CMK (cell line): ENCODE measurements at regions not wholly inside any gene's neighbourhood (a gene's known extent, or its start where the extent isn't known, plus 50 kb on each side); places are given as distances from the start of the nearest gene placed in this dataset.
"Not testable (repeated sequence)": the region's sequence is repeated elsewhere in the genome, so short reads cannot be mapped to it uniquely, and the experiment has no call there.

Experiments used
- DNase-seq: peaks from one replicate; pipeline ENCODE4 v3.0.0-alpha.2; 2010; ENCODE audit warnings: low read depth

- no peak for DNase-seq
These were observed 51.3 kb upstream of the EGFL6 start for GRCh38 chrX:13518126-13518525.

DNA sequence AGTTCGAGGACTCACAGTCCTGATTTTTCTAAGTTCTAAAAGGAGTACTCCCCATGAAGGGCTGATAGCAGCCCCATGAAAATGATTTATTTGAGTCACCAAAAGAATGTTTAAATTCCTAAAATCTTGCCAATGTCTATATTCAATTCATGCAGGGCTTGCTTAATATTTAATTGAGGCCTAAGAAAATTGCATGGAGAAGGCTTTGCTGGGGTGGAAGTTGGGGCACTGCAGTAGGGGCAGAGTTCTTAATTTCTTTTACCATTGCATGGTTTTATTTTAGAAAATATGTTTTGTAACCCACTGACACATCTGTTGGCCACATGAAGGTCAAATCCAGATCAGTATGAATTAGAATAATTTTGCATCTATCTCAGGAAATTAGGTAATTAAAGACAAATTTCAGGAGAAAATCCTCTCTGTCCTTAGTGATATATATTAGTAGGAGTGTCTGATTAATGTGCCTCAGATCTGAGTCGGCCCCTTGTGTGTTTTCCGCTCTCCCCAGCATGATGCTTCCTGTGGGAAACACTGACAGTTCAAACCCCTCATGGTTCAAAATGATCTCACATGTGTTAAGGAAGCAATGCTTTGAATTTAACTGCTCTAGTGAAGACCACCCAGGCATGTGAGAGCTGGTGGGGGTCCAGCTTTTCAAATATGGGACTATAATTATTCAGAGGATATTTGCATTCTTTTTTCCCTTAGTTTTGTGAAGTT, 54.0 kb upstream of the EGFL6 start:
- DNase-seq = no peak

GRCh38 chrX:13511944-13512330, 57.5 kb upstream of the EGFL6 start:
- DNase-seq = no peak

DNA sequence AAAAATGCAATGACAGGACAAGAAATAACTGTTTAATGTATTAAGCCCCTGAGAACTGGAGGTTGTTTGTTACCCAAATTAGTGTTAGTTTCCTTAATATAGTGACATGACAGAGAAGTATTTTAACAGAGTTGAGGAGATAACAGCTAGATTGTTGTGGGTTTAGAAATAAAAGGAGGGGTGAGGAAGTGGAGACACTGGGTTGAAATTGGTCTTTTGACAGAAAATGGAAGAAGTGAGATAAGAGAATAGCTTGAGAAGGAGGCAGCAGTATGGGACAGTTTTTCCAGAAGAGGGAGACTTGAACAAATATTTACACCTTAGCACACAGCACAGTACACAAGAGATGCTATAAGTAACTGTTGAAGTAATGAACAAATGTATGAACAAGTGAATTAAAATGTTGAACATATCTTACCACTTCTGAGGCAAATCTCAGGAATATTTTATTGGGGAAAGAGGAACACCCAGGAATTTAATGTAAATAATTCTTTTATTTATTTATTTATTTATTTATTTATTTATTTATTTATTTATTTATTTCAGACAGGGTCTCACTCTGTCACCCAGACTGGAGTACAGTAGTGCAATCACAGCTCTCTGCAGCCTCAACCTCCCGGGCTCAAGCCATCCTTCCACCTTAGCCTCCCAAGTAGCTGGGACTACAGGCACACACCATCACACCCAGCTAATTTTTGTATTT, 58.0 kb upstream of the EGFL6 start:
- no peak for DNase-seq

DNA sequence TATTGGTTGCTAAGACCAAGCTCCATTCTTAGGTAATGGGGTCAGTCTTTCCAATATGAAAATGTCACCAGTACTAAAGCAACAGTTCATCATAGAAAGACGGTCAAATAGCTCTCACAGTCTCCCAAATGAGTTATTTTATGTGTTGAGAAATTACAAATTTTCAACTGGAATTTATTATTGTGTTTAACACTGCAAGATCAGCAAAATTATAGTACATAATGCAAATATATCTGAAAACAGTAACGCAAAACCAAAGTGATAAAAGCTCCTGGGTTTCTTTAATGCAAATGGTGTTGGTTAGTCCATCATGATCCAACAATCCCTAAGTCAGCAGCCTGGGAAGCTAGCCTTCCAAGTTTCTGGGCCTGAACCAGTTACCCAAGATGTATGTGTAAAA, 61.5 kb upstream of the EGFL6 start:
- DNase-seq = no peak

GRCh38 chrX:13506574-13506973, 62.8 kb upstream of the EGFL6 start:
- DNase-seq = no peak

DNA sequence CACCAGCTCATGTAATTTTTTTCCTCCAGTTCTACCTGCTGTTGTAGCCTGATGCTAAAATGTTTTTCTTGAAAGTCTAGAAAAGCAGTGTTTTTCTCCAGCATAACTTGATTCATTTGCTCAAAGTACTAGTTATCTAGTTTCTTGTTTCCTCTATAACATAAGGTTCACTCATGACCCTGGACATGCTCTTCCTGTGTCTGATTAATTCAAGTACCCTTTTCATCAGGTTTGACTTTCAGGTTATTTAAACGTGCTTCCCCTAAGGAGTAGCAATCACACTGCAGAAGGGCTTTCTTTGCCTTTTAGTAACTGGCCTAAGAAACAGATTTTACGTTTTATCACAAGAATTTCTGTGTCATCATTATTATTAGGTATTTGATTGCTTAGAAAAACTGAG, 66.8 kb upstream of the EGFL6 start:
- DNase-seq = no peak

DNA sequence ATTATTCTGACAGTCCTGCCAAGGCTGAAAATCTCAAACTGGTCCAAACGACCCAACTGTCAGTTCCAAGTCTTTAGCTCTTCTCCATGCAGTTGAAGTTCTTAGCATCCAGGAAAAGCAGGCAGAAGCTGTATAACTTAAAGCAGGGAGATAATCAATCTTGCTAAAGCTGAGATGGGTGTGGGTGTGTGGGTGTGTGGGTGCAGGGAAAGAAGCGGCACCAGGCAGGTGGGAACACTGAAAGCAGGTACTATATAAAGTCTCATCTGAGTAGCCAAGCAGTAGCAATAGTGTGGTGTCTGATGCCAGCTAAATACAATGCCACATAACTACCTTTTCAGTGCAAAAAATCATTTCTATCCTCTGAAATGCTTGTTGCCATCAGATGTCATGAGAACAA, 69.7 kb upstream of the EGFL6 start:
- DNase-seq = no peak

DNA sequence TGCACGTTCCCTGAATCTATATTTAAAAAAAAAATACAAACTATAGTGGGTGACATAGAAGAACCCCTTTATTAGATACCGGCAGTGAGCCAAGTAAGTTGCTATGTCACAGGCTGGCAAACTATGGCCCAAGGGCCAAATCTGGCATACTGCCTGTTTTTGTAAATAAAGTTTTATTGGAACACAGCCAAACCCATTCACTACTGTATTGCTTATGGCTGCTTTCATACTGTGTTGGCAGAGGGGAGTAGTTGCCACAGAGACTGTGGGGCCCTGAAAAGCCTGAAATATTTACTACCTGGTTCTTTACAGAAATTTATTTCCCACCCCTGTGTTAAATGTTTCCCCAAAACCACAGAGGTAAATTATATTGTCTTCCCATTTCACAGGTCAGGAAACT, 71.2 kb upstream of the EGFL6 start:
- DNase-seq = no peak

GRCh38 chrX:13495232-13495631, 74.2 kb upstream of the EGFL6 start:
- no peak for DNase-seq

- DNase-seq = no peak
These were observed 74.8 kb upstream of the EGFL6 start for GRCh38 chrX:13494562-13494961.

GRCh38 chrX:13493659-13494058, 75.7 kb upstream of the EGFL6 start:
- DNase-seq = no peak

GRCh38 chrX:13492286-13492685, 77.1 kb upstream of the EGFL6 start:
- DNase-seq = no peak

DNA sequence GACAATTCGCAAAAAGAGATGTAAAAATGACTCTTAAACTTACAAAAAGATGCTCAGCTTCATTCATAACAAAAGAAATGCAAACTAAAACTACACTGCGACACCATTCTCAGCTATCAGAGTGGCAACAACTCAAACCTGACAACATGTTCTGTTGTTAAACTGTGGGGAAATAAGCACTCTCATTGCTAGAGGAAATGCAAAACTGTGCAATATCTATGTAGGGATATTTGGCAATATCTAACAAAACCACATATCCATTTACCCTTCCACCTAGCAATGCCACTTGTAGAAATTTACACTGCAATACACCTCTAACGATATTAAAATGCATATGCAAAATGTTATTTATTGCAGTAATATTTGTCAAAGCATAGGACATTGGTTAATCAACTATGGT, 78.3 kb upstream of the EGFL6 start:
- no peak for DNase-seq

DNA sequence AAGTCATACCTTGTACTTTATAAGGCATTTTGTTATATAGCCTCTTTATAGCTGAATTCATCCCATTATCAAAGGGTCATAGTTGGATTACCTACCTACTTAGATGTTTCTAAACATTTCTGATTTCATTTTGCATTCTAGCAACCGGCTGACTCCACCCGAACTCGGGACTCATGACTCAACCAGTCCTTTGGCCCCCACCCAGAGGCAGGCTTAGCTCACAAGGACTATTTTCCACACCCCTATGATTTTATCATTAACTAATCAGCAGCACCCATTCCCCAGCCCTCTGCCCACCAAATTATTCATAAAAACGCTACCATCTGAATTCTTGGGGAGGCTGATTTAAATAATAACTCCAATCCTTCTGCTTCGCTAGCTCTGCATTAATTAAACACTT, 79.9 kb upstream of the EGFL6 start:
- no peak for DNase-seq

DNA sequence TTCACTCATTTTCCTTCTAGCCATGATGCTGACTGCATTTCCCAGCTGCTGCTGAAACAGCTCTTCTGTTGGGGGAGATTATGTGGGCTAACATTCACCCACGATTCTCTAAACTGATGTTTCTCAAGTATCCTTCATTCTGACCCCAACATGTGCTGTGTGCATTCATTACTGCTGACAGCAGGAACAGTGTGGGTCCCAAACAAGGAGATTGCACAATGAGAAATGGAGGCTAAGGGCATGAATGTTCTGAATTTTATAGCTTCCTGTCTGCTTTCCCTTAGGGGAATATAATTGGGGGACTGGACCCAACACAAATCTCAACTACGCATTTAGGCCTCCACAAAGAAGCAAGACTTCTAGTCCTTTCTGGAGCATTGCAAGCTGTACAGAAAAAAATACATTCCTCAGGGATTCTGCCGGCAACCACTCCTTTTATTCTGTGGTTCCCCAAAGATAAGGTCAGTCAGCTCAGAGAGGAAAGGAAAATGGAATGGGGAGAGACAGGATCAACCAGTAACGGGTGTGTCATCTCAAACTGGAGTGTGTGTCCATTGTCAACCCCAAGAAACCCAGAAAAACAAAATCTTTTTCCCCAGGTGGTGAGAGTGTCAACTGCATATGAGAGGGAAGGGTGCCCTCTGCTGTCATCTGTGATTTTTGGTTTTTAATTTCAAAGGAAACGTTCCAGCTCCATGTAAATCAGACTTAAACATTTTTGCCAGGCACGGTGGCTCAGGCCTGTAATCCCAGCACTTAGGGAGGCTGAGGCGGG, 81.5 kb upstream of the EGFL6 start:
- DNase-seq = no peak

- DNase-seq = no peak
These were observed 84.2 kb upstream of the EGFL6 start for GRCh38 chrX:13485167-13485566.

- no peak for DNase-seq
These were observed 85.6 kb upstream of the EGFL6 start for GRCh38 chrX:13483773-13484172.

DNA sequence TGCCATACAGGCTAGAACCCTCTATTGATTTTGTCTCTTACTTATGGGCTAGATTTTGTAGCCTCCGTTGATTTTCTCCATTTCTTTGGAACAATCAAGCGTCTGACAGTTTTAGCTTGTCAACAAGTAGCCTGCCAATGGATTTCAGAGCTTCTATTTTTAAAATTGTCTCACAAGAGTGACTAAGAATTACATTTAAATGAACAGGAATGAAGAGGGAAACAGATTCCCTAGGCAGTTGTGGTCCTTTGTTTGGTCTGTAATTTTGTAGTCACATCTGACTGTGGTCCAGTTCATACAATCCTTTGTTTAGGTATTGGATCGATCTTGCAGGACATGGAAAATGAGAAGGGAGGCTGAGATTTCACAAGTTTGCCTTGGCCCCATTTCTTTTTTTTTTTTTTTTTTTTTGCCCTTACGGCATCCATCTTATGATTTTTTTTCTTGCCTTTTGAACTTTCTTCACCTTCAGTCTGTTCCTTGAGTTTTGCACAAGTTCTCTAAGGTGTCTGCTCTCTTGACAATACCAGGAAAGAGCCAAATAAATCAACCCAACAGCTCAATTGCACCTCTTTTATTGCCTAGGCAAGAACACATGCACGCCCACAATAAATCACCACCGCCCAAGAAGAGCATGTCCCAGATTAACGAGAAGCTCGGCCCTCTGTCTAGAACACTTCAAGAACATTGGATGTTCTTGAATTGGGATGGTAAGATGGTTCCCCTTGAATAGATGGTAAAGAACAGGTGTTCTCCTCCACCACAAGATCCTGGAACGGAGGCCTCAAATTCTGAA, 86.5 kb upstream of the EGFL6 start:
- no peak for DNase-seq

DNA sequence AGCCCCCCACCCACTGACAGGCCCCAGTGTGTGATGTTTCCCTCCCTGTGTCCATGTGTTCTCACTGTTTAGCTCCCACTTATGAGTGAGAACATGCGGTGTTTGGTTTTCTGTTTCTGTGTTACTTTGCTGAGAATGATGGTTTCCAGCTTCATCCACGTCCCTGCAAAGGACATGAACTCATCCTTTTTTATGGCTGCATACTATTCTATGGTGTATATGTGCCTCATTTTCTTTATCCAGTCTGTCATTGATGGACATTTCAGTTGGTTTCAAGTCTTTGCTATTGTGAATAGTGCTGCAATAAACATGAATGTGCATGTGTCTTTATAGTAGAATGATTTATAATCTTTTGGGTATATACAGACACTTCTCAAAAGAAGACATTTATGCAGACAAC, 88.6 kb upstream of the EGFL6 start:
- DNase-seq = not testable (repeated sequence)

DNA sequence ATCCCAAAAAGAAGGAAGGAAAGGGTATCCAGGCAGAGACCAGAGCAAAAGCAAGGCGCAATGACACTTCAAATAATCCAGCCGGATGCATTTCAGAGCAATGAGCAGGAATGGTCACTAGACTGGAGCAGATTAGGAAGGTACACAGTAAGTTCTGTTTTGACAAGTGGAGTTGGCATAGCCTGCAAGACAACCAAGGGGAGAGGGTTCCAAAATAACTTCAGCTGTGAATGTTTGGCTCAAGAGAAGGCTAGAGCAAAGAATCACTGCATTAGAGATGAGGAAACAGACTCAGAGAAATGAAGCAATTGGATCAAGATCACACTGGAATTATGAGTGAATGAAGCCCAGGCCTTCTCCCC, 90.0 kb upstream of the EGFL6 start:
- DNase-seq = no peak

GRCh38 chrX:13478740-13479451, 90.5 kb upstream of the EGFL6 start:
- DNase-seq = no peak
